ENCODE measurements at regions not wholly inside any gene's neighbourhood (a gene's known extent, or its start where the extent isn't known, plus 50 kb on each side); places are given as distances from the start of the nearest gene placed in this dataset.
"Not testable (repeated sequence)": the region's sequence is repeated elsewhere in the genome, so short reads cannot be mapped to it uniquely, and the experiment has no call there.

DNA sequence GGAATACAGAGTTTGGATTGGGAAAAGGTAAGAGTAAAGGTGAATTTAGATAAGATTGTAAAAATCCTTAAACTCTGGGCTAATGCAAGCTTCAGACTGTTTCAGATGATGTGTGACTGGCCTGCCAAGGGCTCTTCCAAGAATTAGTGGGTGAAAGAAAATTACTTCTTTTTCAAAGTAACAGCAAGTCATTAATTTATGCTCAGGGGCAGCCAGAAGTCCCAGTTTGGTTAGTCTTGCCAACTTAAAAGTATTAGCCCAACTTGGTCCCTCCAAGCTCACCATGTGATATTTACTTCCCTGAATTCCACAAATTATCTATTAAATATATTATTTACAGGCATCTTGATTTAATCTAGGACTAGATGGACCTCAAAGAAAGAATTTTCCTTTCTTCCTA, 947.8 kb downstream of the NR2F1-AS1 start:
- no peak overlapping the region for H3K4me3 Mint-ChIP-seq
- POLR2A ChIA-PET = no interaction called here
- no peaks in the 10 kb centered on the region for H3K27me3 Mint-ChIP-seq
- H3K9me3 Mint-ChIP-seq = peaks cover 6% of the 10 kb centered on the region
- intact Hi-C loops (cut with micrococcal nuclease) = no loop called here
- no peaks in the 10 kb centered on the region for H3K4me1 Mint-ChIP-seq (ENCODE audit: low read depth)
- H3K36me3 Mint-ChIP-seq (ENCODE audit: low read depth) = no peaks in the 10 kb centered on the region
- DNase-seq (no peak), ATAC-seq (no peak)
- CTCF ChIA-PET = no interaction called here
- no peak for TF ChIP-seq CTCF (IDR thresholded peaks at IDR 0.05)
- H3K27ac Mint-ChIP-seq = no peak overlapping the region

- ATAC-seq; H3K9me3 Mint-ChIP-seq; H3K27ac Mint-ChIP-seq; H3K4me1 Mint-ChIP-seq (ENCODE audit: low read depth); POLR2A ChIA-PET; H3K4me3 Mint-ChIP-seq; H3K27me3 Mint-ChIP-seq; CTCF ChIA-PET; DNase-seq; H3K36me3 Mint-ChIP-seq (ENCODE audit: low read depth); intact Hi-C loops (cut with micrococcal nuclease): not testable (repeated sequence)
These were observed 949.8 kb downstream of the NR2F1-AS1 start for GRCh38 chr5:92631237-92631701.

GRCh38 chr5:92629574-92629973, 951.4 kb downstream of the NR2F1-AS1 start:
- DNase-seq = no peak
- H3K4me3 Mint-ChIP-seq = no peak overlapping the region
- H3K27ac Mint-ChIP-seq = no peak overlapping the region
- H3K27me3 Mint-ChIP-seq = no peaks in the 10 kb centered on the region
- no peak for TF ChIP-seq CTCF (IDR thresholded peaks at IDR 0.05)
- ATAC-seq = no peak
- peaks cover 6% of the 10 kb centered on the region for H3K9me3 Mint-ChIP-seq
- no peaks in the 10 kb centered on the region for H3K4me1 Mint-ChIP-seq (ENCODE audit: low read depth)
- intact Hi-C loops (cut with micrococcal nuclease) = no loop called here
- ChIA-PET POLR2A (no interaction called here), CTCF (interaction anchor here (0.6 kb wide), 1 partner anchor 51 kb away, joined by 3 read pairs; no protein-coding TSS in a partner anchor)
- no peaks in the 10 kb centered on the region for H3K36me3 Mint-ChIP-seq (ENCODE audit: low read depth)

DNA sequence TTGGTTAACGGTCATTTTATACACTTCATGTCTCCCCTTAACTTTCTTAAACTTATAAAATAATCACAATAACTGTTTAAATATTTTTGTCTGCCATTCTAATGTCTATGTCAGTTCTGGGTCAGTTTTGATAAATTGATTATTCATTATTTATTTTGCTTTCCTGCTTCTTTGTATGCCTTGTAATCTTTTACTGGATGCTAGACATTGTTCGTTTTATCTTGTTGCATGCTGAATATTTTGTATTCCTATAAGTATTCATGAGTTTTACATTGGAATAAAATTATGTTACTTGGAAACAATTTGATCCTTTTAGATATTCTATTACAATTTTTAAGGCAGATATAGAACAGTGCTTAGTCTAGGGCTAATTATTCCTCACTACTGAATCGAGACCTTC, 952.0 kb downstream of the NR2F1-AS1 start:
- Mint-ChIP-seq H3K27me3 (no peaks in the 10 kb centered on the region), H3K4me1 (ENCODE audit: low read depth) (no peaks in the 10 kb centered on the region), H3K4me3 (no peak overlapping the region), H3K9me3 (peaks cover 2% of the 10 kb centered on the region), H3K36me3 (ENCODE audit: low read depth) (no peaks in the 10 kb centered on the region), H3K27ac (no peak overlapping the region)
- DNase-seq (no peak), ATAC-seq (no peak)
- intact Hi-C loops (cut with micrococcal nuclease) = no loop called here
- no peak for TF ChIP-seq CTCF (IDR thresholded peaks at IDR 0.05)
- CTCF ChIA-PET = no interaction called here
- POLR2A ChIA-PET = no interaction called here

DNA sequence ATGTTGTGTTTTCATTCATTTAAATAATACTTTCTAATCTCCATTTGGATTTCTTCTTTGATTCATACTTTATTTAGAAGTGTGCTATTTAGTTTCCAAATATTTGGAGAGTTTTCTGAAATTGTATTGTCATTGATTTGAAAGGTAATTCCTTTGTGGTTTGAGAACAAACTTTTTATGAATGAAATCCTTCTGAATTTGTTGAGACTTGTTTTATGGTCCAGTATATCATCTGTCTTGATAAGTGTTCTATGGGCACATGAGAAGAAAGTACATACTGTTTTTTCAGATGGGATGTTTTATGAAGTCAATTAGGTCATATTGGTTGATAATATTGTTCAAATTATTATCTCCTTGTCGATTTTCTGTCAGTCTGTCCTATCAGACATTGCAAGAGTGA, 953.8 kb downstream of the NR2F1-AS1 start:
- intact Hi-C loops (cut with micrococcal nuclease) = no loop called here
- H3K4me3 Mint-ChIP-seq = no peak overlapping the region
- H3K27me3 Mint-ChIP-seq = no peaks in the 10 kb centered on the region
- no peaks in the 10 kb centered on the region for H3K4me1 Mint-ChIP-seq (ENCODE audit: low read depth)
- DNase-seq = no peak
- H3K27ac Mint-ChIP-seq = no peak overlapping the region
- no peaks in the 10 kb centered on the region for H3K36me3 Mint-ChIP-seq (ENCODE audit: low read depth)
- peaks cover 2% of the 10 kb centered on the region for H3K9me3 Mint-ChIP-seq
- ATAC-seq = no peak
- ChIA-PET CTCF (no interaction called here), POLR2A (no interaction called here)
- no peak for TF ChIP-seq CTCF (IDR thresholded peaks at IDR 0.05)

- CTCF ChIA-PET = no interaction called here
- intact Hi-C loops (cut with micrococcal nuclease) = no loop called here
These were observed 964.9 kb downstream of the NR2F1-AS1 start for GRCh38 chr5:92616085-92616484.

More at GRCh38 chr5:92616085-92616484, 964.9 kb downstream of the NR2F1-AS1 start:
- Mint-ChIP-seq H3K4me1 (ENCODE audit: low read depth) (no peaks in the 10 kb centered on the region), H3K4me3 (no peak overlapping the region), H3K27ac (no peak overlapping the region), H3K9me3 (peaks cover 5% of the 10 kb centered on the region), H3K27me3 (no peaks in the 10 kb centered on the region), H3K36me3 (ENCODE audit: low read depth) (no peaks in the 10 kb centered on the region)
- POLR2A ChIA-PET = no interaction called here
- TF ChIP-seq CTCF (IDR thresholded peaks at IDR 0.05) = no peak
- DNase-seq = no peak
- no peak for ATAC-seq

Data from activated CD8-positive, alpha-beta T cell treated with anti-CD3 and anti-CD28 coated beads for 36 hours (primary cell).